BLaER1 (cell line): ENCODE measurements at regions not wholly inside any gene's neighbourhood (a gene's known extent, or its start where the extent isn't known, plus 50 kb on each side); places are given as distances from the start of the nearest gene placed in this dataset.

Source experiments
- H3K27ac ChIP-seq: shearing (Covaris generic); formaldehyde crosslinking; 2 replicates; pipeline ENCODE4 v1.8.1; 2022
- H3K27me3 ChIP-seq: shearing (Covaris generic); formaldehyde crosslinking; 2 replicates; pipeline ENCODE4 v1.8.1; 2022
- H3K36me3 ChIP-seq: shearing (Covaris generic); formaldehyde crosslinking; 2 replicates; pipeline ENCODE4 v1.8.1; 2022
- H3K4me1 ChIP-seq: shearing (Covaris generic); formaldehyde crosslinking; 2 replicates; pipeline ENCODE4 v1.8.1; 2022
- H3K4me2 ChIP-seq: shearing (Covaris generic); formaldehyde crosslinking; 2 replicates; pipeline ENCODE4 v1.8.1; 2022
- H3K4me3 ChIP-seq: shearing (Covaris generic); formaldehyde crosslinking; 2 replicates; pipeline ENCODE4 v1.8.1; 2022
- H3K9ac ChIP-seq: shearing (Covaris generic); formaldehyde crosslinking; 2 replicates; pipeline ENCODE4 v1.8.1; 2022
- H3K9me3 ChIP-seq: shearing (Covaris generic); formaldehyde crosslinking; 2 replicates; pipeline ENCODE4 v1.8.1; 2022
- H4K20me1 ChIP-seq: shearing (Covaris generic); formaldehyde crosslinking; 2 replicates; pipeline ENCODE4 v1.8.1; 2022
- Cebpa-rat ChIP-seq: shearing (Covaris generic); IDR thresholded peaks from 2 replicates; pipeline ENCODE4 v1.8.1; 2022

- Histone ChIP-seq H4K20me1 (no peaks in the 10 kb centered on the region), H3K4me1 (no peaks in the 10 kb centered on the region), H3K9me3 (peaks cover 5% of the 10 kb centered on the region; the same call in 1 of the 2 replicates), H3K27me3 (no peaks in the 10 kb centered on the region), H3K4me2 (no peak overlapping the region), H3K27ac (no peak overlapping the region), H3K9ac (no peak overlapping the region), H3K4me3 (no peak overlapping the region), H3K36me3 (no peaks in the 10 kb centered on the region)
- no peak for TF ChIP-seq Cebpa-rat
Measured at GRCh38 chr2:16216558-16216945, 276.2 kb downstream of the MYCN start.

GRCh38 chr2:16215902-16216557 lies 275.7 kb downstream of the MYCN start:
- H3K9ac ChIP-seq: no peak overlapping the region
- no peaks in the 10 kb centered on the region for H3K36me3 ChIP-seq
- no peaks in the 10 kb centered on the region for H3K27me3 ChIP-seq
- H4K20me1 ChIP-seq: no peaks in the 10 kb centered on the region
- H3K4me1 ChIP-seq: no peaks in the 10 kb centered on the region
- TF ChIP-seq Cebpa-rat: no peak
- no peak overlapping the region for H3K4me2 ChIP-seq
- peaks cover 10% of the 10 kb centered on the region; the same call in 1 of the 2 replicates for H3K9me3 ChIP-seq
- H3K27ac ChIP-seq: no peak overlapping the region
- no peak overlapping the region for H3K4me3 ChIP-seq

GRCh38 chr2:16214861-16215260 lies 274.5 kb downstream of the MYCN start:
- no peak overlapping the region for H3K4me2 ChIP-seq
- peaks cover 18% of the 10 kb centered on the region for H3K9me3 ChIP-seq
- H3K4me3 ChIP-seq: no peak overlapping the region
- no peak overlapping the region for H3K9ac ChIP-seq
- no peak for TF ChIP-seq Cebpa-rat
- no peaks in the 10 kb centered on the region for H3K27me3 ChIP-seq
- H3K4me1 ChIP-seq: no peaks in the 10 kb centered on the region
- H4K20me1 ChIP-seq: no peaks in the 10 kb centered on the region
- no peaks in the 10 kb centered on the region for H3K36me3 ChIP-seq
- no peak overlapping the region for H3K27ac ChIP-seq

GRCh38 chr2:16214391-16214790 lies 274.0 kb downstream of the MYCN start:
- Histone ChIP-seq H3K4me2 (no peak overlapping the region), H3K9ac (no peak overlapping the region), H3K27me3 (no peaks in the 10 kb centered on the region), H3K9me3 (peaks cover 23% of the 10 kb centered on the region), H3K4me3 (no peak overlapping the region), H3K4me1 (no peaks in the 10 kb centered on the region), H3K36me3 (no peaks in the 10 kb centered on the region), H3K27ac (no peak overlapping the region), H4K20me1 (no peaks in the 10 kb centered on the region)
- no peak for TF ChIP-seq Cebpa-rat

GRCh38 chr2:16212321-16212720 lies 272.0 kb downstream of the MYCN start:
- Histone ChIP-seq H3K27me3 (no peaks in the 10 kb centered on the region), H3K36me3 (no peaks in the 10 kb centered on the region; the same call in 1 of the 2 replicates), H3K9me3 (peaks cover 43% of the 10 kb centered on the region), H3K4me2 (no peak overlapping the region), H4K20me1 (no peaks in the 10 kb centered on the region), H3K27ac (no peak overlapping the region), H3K9ac (no peak overlapping the region), H3K4me1 (no peaks in the 10 kb centered on the region), H3K4me3 (no peak overlapping the region)
- TF ChIP-seq Cebpa-rat: no peak

- Histone ChIP-seq H3K9me3 (peaks cover 46% of the 10 kb centered on the region), H3K9ac (no peak overlapping the region), H3K27me3 (no peaks in the 10 kb centered on the region), H3K4me1 (no peaks in the 10 kb centered on the region), H3K27ac (no peak overlapping the region), H3K4me3 (no peak overlapping the region), H3K36me3 (no peaks in the 10 kb centered on the region; the same call in 1 of the 2 replicates), H3K4me2 (no peak overlapping the region), H4K20me1 (no peaks in the 10 kb centered on the region)
- TF ChIP-seq Cebpa-rat: no peak
Measured at GRCh38 chr2:16211341-16211740, 271.0 kb downstream of the MYCN start.

GRCh38 chr2:16210841-16211240 lies 270.5 kb downstream of the MYCN start:
- TF ChIP-seq Cebpa-rat: no peak
- no peaks in the 10 kb centered on the region; the same call in 1 of the 2 replicates for H3K36me3 ChIP-seq
- H3K4me2 ChIP-seq: no peak overlapping the region
- H3K9ac ChIP-seq: no peak overlapping the region
- no peak overlapping the region for H3K4me3 ChIP-seq
- H3K27me3 ChIP-seq: no peaks in the 10 kb centered on the region
- H3K27ac ChIP-seq: no peak overlapping the region
- no peaks in the 10 kb centered on the region for H3K4me1 ChIP-seq
- peaks cover 46% of the 10 kb centered on the region for H3K9me3 ChIP-seq
- no peaks in the 10 kb centered on the region for H4K20me1 ChIP-seq

- Histone ChIP-seq H3K4me1 (no peaks in the 10 kb centered on the region), H3K27ac (no peak overlapping the region), H3K4me2 (no peak overlapping the region), H4K20me1 (no peaks in the 10 kb centered on the region), H3K27me3 (no peaks in the 10 kb centered on the region), H3K36me3 (no peaks in the 10 kb centered on the region; the same call in 1 of the 2 replicates), H3K9me3 (peaks cover 46% of the 10 kb centered on the region), H3K4me3 (no peak overlapping the region), H3K9ac (no peak overlapping the region)
- no peak for TF ChIP-seq Cebpa-rat
Measured at GRCh38 chr2:16209799-16210198, 269.4 kb downstream of the MYCN start.

- H3K4me2 ChIP-seq: no peak overlapping the region
- no peaks in the 10 kb centered on the region for H3K4me1 ChIP-seq
- no peaks in the 10 kb centered on the region; the same call in 1 of the 2 replicates for H3K36me3 ChIP-seq
- H3K27ac ChIP-seq: no peak overlapping the region
- no peak overlapping the region for H3K9ac ChIP-seq
- no peak overlapping the region for H3K4me3 ChIP-seq
- no peaks in the 10 kb centered on the region for H3K27me3 ChIP-seq
- no peak for TF ChIP-seq Cebpa-rat
- H4K20me1 ChIP-seq: no peaks in the 10 kb centered on the region
- peaks cover 46% of the 10 kb centered on the region for H3K9me3 ChIP-seq
Measured at GRCh38 chr2:16208921-16209320, 268.6 kb downstream of the MYCN start.

GRCh38 chr2:16208241-16208797 lies 268.0 kb downstream of the MYCN start:
- Histone ChIP-seq H3K9ac (no peak overlapping the region), H3K4me2 (no peak overlapping the region), H3K27ac (no peak overlapping the region), H3K9me3 (peaks cover 46% of the 10 kb centered on the region), H3K36me3 (no peaks in the 10 kb centered on the region; the same call in 1 of the 2 replicates), H3K27me3 (no peaks in the 10 kb centered on the region), H3K4me1 (no peaks in the 10 kb centered on the region), H4K20me1 (no peaks in the 10 kb centered on the region), H3K4me3 (no peak overlapping the region)
- TF ChIP-seq Cebpa-rat: no peak

GRCh38 chr2:16207611-16208010 lies 267.3 kb downstream of the MYCN start:
- Histone ChIP-seq H3K9ac (no peak overlapping the region), H3K4me1 (no peaks in the 10 kb centered on the region), H3K4me3 (no peak overlapping the region), H3K36me3 (no peaks in the 10 kb centered on the region; the same call in 1 of the 2 replicates), H3K27me3 (no peaks in the 10 kb centered on the region), H3K27ac (no peak overlapping the region), H4K20me1 (no peaks in the 10 kb centered on the region), H3K9me3 (peaks cover 46% of the 10 kb centered on the region), H3K4me2 (no peak overlapping the region)
- no peak for TF ChIP-seq Cebpa-rat
